Endothelial cell (in vitro differentiated cells): ENCODE measurements at regions not wholly inside any gene's neighbourhood (a gene's known extent, or its start where the extent isn't known, plus 50 kb on each side); places are given as distances from the start of the nearest gene placed in this dataset.
"Not testable (repeated sequence)": the region's sequence is repeated elsewhere in the genome, so short reads cannot be mapped to it uniquely, and the experiment has no call there.

ENCODE experiments used
- DNase-seq: peaks from one replicate; pipeline ENCODE4 v3.0.0; 2021; ENCODE audit warnings: low spot score
- H3K27ac Mint-ChIP-seq: one replicate; pipeline ENCODE4 v1.8.0; 2021; ENCODE audit warnings: mixed read lengths, inconsistent platforms; ENCODE audit not compliant: unreplicated experiment
- H3K27me3 Mint-ChIP-seq: one replicate; pipeline ENCODE4 v1.8.0; 2021; ENCODE audit warnings: mild to moderate bottlenecking, moderate library complexity, mixed read lengths, inconsistent platforms; ENCODE audit not compliant: unreplicated experiment
- H3K36me3 Mint-ChIP-seq: one replicate; pipeline ENCODE4 v1.8.0; 2021; ENCODE audit warnings: mild to moderate bottlenecking, low read depth, mixed read lengths, inconsistent platforms; ENCODE audit not compliant: unreplicated experiment
- H3K4me1 Mint-ChIP-seq: one replicate; pipeline ENCODE4 v1.8.0; 2021; ENCODE audit warnings: mild to moderate bottlenecking, mixed read lengths, inconsistent platforms; ENCODE audit not compliant: unreplicated experiment
- H3K4me3 Mint-ChIP-seq: one replicate; pipeline ENCODE4 v1.8.0; 2021; ENCODE audit warnings: mild to moderate bottlenecking, mixed read lengths, inconsistent platforms; ENCODE audit not compliant: unreplicated experiment
- H3K9me3 Mint-ChIP-seq: one replicate; pipeline ENCODE4 v1.8.0; 2021; ENCODE audit warnings: mixed read lengths, inconsistent platforms; ENCODE audit not compliant: unreplicated experiment
- TF ChIP-seq, protein P1 (sequence below): fragments of 200-600 bp; sonication (generic); IDR thresholded peaks from one replicate; pipeline ENCODE4 v1.5.0; 2021; ENCODE audit warnings: antibody characterized with exemption; ENCODE audit not compliant: unreplicated experiment

- H3K4me3 Mint-ChIP-seq: no peak overlapping the region
- H3K4me1 Mint-ChIP-seq: no peaks in the 10 kb centered on the region
- no peak overlapping the region for H3K27ac Mint-ChIP-seq
- H3K36me3 Mint-ChIP-seq: no peaks in the 10 kb centered on the region
- no peak for DNase-seq
- H3K9me3 Mint-ChIP-seq: no peaks in the 10 kb centered on the region
- no peaks in the 10 kb centered on the region for H3K27me3 Mint-ChIP-seq
- TF ChIP-seq, protein P1, sequence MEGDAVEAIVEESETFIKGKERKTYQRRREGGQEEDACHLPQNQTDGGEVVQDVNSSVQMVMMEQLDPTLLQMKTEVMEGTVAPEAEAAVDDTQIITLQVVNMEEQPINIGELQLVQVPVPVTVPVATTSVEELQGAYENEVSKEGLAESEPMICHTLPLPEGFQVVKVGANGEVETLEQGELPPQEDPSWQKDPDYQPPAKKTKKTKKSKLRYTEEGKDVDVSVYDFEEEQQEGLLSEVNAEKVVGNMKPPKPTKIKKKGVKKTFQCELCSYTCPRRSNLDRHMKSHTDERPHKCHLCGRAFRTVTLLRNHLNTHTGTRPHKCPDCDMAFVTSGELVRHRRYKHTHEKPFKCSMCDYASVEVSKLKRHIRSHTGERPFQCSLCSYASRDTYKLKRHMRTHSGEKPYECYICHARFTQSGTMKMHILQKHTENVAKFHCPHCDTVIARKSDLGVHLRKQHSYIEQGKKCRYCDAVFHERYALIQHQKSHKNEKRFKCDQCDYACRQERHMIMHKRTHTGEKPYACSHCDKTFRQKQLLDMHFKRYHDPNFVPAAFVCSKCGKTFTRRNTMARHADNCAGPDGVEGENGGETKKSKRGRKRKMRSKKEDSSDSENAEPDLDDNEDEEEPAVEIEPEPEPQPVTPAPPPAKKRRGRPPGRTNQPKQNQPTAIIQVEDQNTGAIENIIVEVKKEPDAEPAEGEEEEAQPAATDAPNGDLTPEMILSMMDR: no peak
These were observed 601.0 kb downstream of the TMA16 start for GRCh38 chr4:164095313-164096110.

- no peaks in the 10 kb centered on the region for H3K36me3 Mint-ChIP-seq
- H3K4me3 Mint-ChIP-seq: no peak overlapping the region
- no peaks in the 10 kb centered on the region for H3K27me3 Mint-ChIP-seq
- no peaks in the 10 kb centered on the region for H3K4me1 Mint-ChIP-seq
- H3K27ac Mint-ChIP-seq: no peak overlapping the region
- TF ChIP-seq, protein P1: no peak
- no peak for DNase-seq
- no peaks in the 10 kb centered on the region for H3K9me3 Mint-ChIP-seq
These were observed 602.5 kb downstream of the TMA16 start for GRCh38 chr4:164096766-164097518.

DNA sequence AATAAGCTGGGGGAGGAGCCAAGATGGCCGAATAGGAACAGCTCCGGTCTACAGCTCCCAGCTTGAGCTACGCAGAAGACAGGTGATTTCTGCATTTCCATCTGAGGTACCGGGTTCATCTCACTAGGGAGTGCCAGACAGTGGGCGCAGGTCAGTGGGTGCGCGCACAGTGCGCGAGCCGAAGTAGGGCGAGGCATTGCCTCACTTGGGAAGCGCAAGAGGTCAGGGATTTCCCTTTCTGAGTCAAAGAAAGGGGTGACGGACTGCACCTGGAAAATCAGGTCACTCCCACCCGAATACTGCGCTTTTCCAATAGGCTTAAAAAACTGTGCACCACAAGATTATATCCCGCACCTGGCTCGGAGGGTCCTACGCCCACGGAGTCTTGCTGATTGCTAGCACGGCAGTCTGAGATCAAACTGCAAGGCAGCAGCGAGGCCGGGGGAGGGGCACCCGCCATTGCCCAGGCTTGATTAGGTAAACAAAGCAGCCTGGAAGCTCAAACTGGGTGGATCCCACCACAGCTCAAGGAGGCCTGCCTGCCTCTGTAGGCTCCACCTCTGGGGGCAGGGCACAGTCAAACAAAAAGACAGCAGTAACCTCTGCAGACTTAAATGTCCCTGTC, 606.4 kb downstream of the TMA16 start:
- not testable (repeated sequence) for H3K9me3 Mint-ChIP-seq, H3K27me3 Mint-ChIP-seq, H3K4me1 Mint-ChIP-seq, H3K4me3 Mint-ChIP-seq, H3K36me3 Mint-ChIP-seq, H3K27ac Mint-ChIP-seq, DNase-seq

- DNase-seq: no peak
- H3K9me3 Mint-ChIP-seq: no peaks in the 10 kb centered on the region
- H3K27me3 Mint-ChIP-seq: no peaks in the 10 kb centered on the region
- no peak overlapping the region for H3K4me3 Mint-ChIP-seq
- no peaks in the 10 kb centered on the region for H3K4me1 Mint-ChIP-seq
- TF ChIP-seq, protein P1: no peak
- H3K36me3 Mint-ChIP-seq: no peaks in the 10 kb centered on the region
- H3K27ac Mint-ChIP-seq: no peak overlapping the region
These were observed 614.5 kb downstream of the TMA16 start for GRCh38 chr4:164108971-164109370.

DNA sequence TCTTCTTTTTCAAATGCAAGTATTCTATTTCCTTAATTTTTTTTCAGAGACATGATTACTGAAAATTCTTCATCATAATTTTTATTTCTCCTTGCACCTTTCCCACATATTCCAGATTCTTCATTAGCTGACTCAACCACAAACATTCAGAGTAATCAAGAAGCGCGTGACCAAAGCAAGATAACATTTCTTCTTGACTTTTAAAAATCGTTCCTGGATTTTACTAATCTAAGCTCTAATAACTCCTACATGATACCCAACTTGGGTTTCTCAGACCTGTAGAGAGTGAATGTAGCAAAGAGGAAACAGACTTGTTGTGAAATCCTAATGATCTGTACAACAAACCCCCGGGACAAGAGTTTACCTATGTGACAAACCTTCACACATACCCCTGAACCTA, 615.0 kb downstream of the TMA16 start:
- no peaks in the 10 kb centered on the region for H3K9me3 Mint-ChIP-seq
- TF ChIP-seq, protein P1: no peak
- H3K36me3 Mint-ChIP-seq: no peaks in the 10 kb centered on the region
- no peaks in the 10 kb centered on the region for H3K4me1 Mint-ChIP-seq
- no peak overlapping the region for H3K27ac Mint-ChIP-seq
- no peaks in the 10 kb centered on the region for H3K27me3 Mint-ChIP-seq
- no peak overlapping the region for H3K4me3 Mint-ChIP-seq
- no peak for DNase-seq
